DMS 273 treated with DMSO at 0.1 percent for 48 hours (cell line): ENCODE measurements at regions not wholly inside any gene's neighbourhood (a gene's known extent, or its start where the extent isn't known, plus 50 kb on each side); places are given as distances from the start of the nearest gene placed in this dataset.
"Not testable (repeated sequence)": the region's sequence is repeated elsewhere in the genome, so short reads cannot be mapped to it uniquely, and the experiment has no call there.

Source experiments
- DNase-seq: peaks from one replicate; lab custom pipeline; 2025; lab: John Stamatoyannopoulos, UW

DNA sequence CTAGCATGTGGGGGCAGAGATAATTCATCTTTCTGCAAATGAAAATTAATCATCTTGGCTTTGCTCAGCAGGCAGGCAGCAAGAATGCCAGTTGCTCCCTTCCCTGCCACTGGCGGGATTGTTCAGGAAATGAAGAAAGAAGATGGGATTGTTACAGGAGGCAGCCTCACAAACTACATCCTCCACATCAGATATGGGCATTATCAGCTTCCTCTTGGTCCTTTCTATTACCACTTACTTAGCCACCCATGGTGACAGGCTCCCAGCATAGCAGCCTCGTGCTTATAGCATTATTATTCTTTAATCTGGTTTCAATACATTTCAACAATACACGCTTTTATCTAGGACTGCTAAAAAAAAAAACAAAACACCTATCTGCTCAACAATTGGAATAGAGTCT, 461.6 kb upstream of the ISX start:
- DNase-seq, result no peak

DNA sequence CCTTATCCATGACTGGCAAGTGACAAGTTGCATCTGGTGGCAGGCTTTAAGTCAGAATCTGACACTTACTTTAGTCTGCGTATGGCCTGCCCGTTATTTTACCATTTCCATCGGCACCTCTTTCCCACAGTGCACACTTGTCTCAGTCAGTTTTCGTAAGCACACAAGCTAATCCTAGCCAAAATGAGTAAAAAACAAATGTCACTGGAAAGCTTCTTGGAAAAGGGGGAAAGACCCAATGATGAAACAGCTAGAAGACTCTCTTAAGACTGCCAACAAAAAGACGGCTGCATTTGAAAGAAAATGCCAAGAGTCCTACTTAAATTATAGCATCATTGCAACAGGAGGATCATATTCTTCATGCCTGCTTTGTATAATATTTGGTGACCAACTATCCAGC, 457.9 kb upstream of the ISX start:
- no peak for DNase-seq

DNA sequence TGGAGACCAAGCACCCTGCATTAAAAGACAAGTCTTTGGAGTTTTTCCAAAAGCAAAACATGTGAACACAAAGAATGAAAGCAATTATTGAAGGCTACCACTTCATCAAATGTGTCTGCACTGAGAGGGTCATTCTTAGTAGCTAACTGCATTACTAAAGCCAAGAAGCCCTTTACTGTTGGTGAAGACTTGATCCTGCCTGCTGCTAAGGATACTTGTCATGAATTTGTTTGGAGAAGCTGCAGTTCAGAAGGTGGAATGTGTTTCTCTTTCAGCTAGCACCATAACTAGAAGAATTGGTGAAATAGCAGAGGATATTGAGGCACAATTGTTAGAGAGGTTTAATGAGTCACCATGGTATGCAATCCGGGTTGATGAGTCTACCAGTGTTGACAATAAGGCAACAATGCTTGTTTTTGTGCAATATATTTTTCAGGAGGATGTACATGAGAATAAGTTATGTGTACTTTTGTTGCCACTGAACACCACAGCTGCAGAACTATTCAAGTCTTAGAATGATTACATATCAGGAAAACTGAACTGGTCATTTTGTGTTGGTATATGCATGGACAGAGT, 457.3 kb upstream of the ISX start:
- no peak for DNase-seq

DNA sequence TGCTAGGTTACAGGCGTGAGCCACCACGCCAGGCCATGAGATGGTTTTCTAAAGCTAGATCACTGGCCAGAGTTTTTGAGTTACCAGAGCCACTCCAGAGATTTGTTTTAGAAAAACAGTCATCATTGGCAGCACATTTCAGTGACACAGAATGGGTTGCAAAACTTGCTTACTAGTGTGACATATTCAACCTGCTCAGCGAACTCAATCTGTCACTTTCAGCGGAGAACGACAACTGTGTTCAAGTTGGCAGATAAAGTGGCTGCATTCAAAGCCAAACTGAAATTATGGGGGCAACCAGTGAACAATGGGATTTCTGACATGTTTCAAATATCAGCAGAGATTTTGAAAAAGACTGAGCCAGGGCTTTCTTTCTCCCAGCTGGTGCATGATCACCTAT, 456.3 kb upstream of the ISX start:
- no peak for DNase-seq

DNA sequence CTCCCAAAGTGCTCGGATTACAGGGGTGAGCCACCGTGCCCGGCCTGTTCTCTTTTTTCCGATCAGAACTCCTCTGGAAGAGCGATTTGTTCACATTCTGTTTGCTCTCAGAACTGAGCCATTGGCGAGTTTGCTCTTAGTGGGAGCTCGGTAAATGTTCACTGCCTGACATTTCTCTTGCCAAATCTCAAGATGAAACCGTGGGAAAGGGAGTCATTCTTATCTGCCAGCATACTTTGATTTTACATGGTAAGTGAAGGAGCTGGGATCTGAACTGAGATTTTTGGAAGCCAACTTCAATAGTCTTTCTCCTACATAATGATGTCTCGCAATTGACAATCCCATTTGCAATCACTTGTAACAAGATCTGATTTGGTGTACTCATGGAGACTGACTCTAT, 445.8 kb upstream of the ISX start:
- no peak for DNase-seq

DNA sequence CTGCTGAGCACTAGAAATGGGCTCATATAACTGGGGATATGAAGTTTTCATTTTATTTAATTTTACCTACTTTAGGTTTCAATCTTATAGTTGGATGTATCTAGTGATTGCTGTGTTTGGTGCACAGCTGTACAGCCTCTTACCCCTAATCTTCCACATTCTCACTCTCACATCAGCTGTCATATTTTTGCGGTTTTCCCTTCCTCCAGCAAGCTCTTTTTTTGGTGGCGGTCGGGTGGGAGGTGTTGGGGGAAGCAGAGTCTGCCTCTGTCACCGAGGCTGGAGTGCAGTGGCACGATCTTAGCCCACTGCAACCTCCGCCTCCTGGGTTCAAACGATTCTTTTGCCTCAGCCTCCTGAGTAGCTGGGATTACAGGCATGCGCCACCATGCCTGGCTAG, 445.1 kb upstream of the ISX start:
- no peak for DNase-seq

DNA sequence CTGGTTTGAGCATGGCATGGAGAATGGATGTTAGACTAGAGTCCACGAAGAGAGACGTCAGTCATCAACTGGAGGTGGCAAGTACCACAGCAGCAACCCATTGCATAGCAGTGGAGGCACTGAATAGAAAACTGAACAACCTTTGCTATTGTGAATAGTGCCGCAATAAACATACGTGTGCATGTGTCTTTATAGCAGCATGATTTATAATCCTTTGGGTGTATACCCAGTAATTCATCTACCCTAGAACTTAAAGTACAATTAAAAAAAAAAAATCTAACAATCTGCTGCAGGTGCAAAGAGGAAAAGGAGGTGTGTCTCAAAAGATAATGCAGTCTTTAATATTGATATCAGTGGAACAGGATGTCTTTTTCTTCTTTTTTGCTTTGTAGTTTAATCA, 443.4 kb upstream of the ISX start:
- no peak for DNase-seq

DNA sequence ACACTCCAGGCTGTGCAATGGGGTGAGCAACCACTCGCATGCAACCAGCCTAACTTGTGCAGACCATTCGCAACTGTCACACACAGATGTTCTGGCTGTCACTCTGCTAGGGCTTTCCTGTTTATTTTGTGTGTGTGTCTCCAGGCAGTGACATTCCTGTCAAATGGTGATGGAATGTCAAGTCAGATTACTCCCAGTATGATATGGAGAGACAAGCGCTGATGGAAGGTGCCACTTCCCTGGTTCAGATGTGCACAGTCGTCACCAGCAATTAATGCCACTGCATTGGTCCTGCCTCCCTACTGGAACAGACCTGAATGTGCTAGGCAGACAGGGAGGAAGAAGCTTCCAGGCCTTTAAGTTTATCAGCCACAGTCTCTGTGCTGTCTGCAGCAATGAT, 442.4 kb upstream of the ISX start:
- no peak for DNase-seq

DNA sequence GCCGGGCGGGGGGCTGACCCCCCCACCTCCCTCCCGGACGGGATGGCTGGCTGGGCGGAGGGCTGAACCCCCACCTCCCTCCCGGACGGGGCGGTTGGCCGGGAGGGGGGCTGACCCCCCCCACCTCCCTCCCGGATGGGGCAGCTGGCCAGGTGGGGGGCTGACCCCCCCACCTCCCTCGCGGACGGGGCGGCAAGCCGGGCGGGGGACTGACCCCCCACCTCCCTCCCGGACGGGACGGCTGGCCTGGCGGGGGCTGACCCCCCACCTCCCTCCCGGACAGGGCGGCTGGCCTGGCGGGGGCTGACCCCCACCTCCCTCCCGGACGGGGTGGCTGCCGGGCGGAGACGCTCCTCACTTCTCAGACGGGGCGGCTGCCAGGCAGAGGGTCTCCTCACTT, 440.1 kb upstream of the ISX start:
- DNase-seq, result not testable (repeated sequence)

DNA sequence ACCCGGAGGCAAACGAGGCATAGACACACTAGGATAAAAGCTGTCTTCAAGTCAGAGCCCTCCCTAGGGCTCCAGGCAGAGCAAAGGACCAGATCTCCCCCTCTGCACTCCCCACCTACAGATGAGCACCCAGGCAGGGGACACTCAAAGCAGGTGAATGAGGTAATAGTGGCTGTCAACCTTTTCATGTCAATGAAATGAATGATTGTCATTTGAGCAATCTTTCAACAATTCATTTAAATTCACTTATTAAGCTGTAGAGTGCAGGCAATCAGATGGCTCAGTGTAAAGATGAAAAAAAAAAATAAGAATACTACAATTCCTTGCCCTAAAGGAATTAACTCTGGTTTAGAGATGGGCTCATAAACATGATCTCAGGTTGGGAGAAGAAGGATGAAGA, 427.8 kb upstream of the ISX start:
- no peak for DNase-seq

DNA sequence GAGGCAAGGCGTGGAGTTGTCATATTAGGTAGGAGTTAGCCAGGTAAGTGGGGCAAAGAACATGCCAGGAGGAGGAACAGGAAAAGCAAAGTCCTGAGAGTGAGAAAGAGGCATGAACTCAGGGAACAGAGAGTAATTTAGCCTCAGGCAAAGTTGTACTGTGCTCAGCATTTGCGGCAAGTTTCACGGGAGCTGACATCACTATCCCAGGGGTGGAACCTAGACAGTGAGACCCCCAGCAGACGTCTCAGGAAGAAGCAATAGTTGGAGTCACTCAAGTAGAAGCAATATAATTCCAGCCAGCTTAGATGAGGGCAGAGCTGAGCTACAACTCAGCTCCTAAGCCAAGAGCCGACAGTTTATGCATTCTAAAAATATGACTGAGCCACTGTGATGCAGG, 426.0 kb upstream of the ISX start:
- DNase-seq, result no peak

DNA sequence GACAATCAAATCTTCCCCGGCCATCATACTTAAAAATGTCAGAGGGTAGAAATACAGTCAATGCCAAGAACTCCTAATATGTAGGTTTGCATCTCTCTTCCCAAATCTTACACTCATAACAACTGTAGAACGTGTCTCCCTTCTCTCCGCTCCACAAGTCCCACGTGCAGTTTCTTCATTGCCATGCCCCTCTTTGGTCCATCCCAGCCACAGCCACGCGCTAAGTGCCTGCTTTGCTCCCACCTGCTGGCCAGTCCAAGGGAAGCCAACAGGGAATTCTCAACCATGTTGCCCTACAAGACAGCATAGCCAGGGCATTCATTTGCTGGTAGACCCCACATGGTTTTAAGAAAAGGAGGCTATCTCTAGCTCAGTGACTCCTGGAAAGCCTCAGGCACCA, 420.6 kb upstream of the ISX start:
- no peak for DNase-seq

DNA sequence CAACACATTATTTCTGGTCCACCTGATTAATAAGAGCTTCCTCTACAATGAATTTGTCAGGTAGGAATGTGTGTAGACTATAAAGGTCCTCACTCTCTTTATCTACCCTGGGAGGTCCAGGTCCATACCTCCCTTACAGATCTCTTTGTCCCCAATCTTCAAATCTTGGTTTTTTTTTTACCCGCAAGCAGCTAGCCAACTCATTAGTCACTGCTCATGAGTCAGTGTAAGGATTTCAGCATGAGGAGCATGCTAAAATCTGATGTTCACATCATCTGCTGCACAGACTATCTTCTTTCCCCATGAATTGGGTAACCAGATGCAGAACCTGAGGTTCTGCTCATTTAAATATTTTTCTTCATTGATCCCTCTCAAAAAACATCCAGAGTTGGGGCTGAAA, 397.0 kb upstream of the ISX start:
- no peak for DNase-seq

DNA sequence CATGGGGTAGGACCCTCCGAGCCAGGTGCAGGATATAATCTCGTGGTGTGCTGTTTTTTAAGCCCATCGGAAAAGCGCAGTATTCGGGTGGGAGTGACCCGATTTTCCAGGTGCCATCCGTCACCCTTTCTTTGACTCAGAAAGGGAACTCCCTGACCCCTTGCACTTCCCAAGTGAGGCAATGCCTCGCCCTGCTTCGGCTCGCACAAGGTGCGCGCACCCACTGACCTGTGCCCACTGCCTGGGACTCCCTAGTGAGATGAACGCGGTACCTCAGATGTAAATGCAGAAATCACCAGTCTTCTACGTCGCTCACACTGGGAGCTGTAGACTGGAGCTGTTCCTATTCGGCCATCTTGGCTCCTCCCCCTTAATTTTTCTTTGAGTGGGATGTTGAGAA, 382.9 kb upstream of the ISX start:
- DNase-seq, result not testable (repeated sequence)

DNA sequence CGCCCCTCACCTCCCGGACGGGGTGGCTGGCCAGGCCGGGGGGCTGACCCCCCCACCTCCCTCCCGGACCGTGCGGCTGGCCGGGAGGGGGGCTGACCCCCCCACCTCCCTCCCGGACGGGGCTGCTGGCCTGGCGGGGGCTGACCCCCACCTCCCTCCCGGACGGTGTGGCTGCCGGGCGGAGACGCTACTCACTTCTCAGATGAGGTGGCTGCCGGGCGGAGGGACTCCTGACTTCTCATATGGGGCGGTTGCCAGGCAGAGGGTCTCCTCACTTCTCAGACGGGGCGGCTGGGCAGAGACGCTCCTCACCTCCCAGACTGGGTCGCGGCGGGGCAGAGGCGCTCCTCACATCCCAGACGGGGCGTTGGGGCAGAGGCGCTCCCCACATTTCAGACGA, 381.7 kb upstream of the ISX start:
- not testable (repeated sequence) for DNase-seq

DNA sequence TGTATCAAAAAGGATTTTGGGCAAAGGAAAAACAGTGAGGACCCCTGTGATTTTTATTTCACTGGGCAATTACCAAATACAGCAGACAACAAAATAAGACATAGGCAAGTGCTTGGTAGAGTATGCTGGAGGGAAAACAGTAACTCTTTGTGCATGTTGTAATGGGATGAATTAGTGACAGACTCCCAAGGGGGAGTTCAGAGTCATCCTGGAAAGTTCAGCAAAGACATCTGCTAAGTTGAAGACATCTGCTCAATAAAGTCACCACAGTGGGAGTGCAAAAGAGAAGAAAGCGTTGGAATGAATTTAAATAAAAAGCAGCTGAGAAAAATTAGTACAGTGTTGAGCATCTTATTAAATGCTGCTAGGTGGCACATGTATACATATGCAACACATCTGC, 378.8 kb upstream of the ISX start:
- DNase-seq, result no peak

DNA sequence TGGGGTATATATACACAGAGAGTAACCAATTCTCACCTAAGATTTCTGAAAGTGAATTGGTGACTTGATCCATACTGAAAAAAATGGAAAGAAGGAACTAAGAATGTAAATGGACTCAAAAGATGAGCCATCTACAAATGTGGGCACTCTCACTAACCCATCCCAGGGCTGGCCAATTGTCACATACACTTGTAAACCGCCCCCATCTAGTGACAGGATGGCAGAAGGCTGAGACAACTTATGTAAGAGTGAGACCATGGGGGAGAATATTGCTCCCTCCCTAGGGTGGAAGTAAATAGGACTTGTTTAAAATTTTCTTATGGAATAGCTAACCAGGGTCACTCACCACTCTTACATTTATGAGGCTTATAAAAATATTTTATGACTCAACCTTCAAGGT, 377.1 kb upstream of the ISX start:
- DNase-seq, result no peak

DNA sequence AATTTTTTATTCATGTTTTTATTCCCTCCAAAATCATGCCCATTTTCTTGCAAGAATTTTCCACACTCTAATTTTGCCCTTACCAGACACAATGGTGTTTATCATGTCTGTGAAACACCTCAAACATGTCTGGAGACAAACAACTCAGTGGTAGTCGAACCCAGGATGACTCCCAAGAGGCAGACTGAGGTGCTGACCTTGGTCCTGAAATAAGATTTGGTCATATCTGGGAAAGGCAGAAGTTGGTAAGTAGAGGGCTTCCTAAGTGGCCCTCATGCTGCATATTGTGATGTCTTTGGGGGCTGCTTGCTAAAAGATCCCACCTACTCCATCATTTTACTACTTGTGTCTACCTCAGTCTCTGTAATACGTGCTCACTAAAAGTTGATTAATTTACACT, 369.4 kb upstream of the ISX start:
- DNase-seq, result no peak

DNA sequence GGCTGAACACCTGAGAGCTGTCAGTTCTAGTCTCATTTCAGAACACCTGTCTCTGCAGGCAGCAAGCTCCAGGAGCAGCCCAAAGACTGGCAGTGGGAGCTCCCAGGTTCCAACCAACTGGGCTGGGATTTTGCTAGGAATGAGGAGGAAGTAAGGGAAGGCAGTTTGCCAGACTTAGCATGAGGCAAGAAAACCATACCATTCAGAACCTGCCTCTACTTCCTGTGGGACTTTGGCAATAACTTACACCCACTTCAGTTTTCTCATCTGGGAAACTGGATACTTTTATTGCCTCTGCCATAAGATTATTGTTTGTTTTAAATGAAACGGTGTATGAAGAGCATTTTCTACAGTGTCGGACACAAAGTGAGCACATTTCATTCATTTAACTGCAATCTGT, 363.7 kb upstream of the ISX start:
- DNase-seq, result no peak

DNA sequence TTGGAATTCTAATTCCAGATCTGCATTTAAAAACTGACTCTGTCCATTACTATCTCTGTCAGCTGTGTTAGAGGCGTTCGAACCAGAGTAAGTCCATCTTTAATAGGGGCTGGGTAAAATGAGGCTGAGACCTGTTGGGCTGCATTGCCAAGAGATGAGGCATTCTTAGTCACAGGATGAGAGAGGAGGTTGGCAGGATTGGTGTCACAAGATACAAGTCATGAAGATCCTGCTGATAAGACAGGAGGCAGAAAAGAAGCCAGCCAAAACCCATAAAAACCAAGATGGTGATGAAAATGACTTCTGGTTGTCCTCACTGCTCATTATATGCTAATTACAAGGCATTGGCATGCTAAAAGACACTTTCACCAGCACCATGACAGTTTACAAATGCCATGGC, 356.3 kb upstream of the ISX start:
- DNase-seq, result no peak

DNA sequence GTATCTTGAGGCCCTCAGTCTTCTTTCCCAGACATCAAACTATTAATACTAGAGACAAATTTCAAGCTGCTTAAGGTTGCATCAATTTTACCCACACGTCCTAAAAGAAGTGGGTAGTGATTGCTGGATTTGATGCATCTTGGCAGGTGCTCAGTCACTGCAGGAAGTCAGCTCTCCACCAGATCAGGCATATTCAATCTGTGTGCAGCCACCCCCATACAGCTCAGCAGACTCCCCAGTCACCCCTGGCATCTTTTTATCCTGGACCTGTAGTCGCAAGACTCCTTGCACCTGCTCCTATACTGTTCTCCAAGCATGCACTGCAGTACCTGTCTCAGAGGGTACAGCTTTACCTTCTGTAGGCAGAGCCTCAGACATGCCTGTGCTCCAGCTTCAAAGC, 343.1 kb upstream of the ISX start:
- no peak for DNase-seq

DNA sequence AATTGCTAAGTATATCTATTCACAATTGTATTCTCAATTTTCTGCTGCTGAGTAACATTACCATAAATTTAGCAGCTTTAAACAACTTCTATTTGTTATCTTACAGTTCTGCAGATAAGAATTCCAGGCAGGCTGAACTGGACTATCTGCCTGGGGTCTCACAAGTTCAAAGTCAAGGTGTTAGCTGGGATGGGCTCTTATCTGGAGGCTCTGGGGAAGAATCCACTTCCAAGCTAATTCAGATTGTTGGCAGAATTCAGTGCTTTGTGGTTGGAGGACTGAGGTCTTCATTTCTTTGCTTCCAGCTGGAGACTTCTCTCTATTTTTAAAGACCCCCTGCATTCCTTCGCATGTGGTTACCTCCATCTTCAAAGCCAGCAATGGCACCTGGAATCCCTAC, 329.9 kb upstream of the ISX start:
- no peak for DNase-seq

DNA sequence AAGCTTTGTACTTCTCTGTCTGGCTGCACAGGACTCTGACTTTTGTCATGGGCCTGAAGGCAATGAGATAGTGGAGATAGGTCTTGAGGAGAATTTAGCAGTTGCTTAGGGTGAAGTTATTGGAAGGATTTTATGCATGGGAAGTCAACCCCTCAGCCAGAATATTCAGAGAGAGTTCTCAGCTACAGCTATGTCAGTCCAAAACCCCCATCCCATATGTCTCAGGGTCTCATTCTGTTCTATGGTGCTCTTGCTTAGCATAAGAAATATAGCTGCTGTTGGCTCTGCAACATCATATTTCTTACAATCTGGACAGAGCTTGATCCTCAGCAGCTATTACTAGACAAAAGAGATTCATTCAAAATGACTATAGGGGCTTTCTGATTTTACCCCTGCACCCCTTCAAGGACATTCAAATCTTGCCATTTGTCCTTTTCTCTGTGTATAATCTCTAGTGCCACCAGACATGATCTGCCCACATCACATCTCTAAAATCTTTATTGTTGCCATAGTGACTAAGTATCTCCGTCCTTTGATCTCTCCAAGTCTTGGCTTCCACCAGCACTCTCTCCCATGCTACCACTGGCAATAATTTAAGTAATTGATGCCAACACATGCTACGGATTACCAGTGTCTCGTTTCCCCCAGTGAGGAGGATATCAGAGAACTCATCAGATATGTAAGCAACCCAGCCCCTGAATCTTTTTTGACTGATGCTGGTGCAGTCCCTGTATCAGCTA, 327.1 kb upstream of the ISX start:
- DNase-seq, result no peak

DNA sequence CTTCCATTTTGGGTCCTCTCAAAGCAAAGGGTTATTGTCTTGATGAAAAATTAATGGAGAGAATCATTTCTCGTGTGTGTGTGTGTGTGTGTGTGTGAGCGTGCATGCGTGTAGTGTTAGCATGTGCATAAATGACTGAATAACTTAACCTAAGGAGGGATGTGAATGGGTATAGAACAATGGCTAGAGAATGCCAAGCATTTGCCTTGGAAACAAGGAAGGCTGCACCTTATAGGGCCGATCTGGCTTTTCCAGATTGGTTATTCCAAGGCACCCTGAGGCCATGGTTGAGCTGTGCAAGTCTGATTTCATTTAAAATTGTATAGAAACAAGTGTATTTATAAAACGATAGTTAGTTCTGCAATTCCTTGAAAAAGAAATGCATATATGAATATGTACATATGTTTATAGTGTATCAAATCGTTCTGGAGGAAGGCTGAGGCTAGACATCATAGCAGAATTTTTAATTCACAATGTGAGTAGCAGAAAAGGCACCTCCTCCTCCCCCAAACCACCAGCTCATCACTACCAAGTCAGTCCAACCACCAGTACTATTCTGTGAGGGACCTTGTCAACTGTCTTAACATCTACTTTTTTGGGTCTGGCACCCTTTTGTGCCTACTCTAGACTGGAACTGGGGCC, 322.7 kb upstream of the ISX start:
- no peak for DNase-seq
